ENCODE measurements at regions not wholly inside any gene's neighbourhood (a gene's known extent, or its start where the extent isn't known, plus 50 kb on each side); places are given as distances from the start of the nearest gene placed in this dataset.

GRCh38 chr12:77377622-77378021 lies 312.3 kb upstream of the E2F7 start:
- Histone ChIP-seq H3K27me3 (ENCODE audit: insufficient read depth) (no peaks in the 10 kb centered on the region), H3K27ac (ENCODE audit: low read depth in 2 of 2, low read length in 1 of 2) (no peak overlapping the region), H3K9ac (no peak overlapping the region), H3K9me3 (no peaks in the 10 kb centered on the region), H3K4me2 (no peak overlapping the region), H3F3A (replicated peaks; ENCODE audit: insufficient read depth) (no peaks in the 10 kb centered on the region), H3K36me3 (replicated peaks in 1 of 2; ENCODE audit: control insufficient read depth in 1 of 2, insufficient read depth in 2 of 2, low read length in 1 of 2) (no peaks in the 10 kb centered on the region), H4K20me1 (ENCODE audit: insufficient read depth) (no peaks in the 10 kb centered on the region), H3K4me3 (ENCODE audit: low read depth in 2 of 2, low read length in 1 of 2) (no peak overlapping the region), H3K9me2 (no peaks in the 10 kb centered on the region), H3K4me1 (ENCODE audit: control insufficient read depth in 1 of 2, insufficient read depth in 2 of 2, low read depth in 1 of 2, low read length in 1 of 2) (no peaks in the 10 kb centered on the region), H2AFZ (ENCODE audit: low read depth) (no peak overlapping the region), H3K79me2 (ENCODE audit: insufficient read depth) (peaks cover 4% of the 10 kb centered on the region; the same call in 1 of the 2 replicates)
- no peak for DNase-seq
- ChIA-PET CTCF (no interaction called here), POLR2A (no interaction called here)
- 68% methylated on average over 6 of the region's 6 CpGs for WGBS (ENCODE audit: low lambda C conversion rate)
- TF ChIP-seq RXRA (IDR thresholded peaks at IDR 0.05; ENCODE audit: borderline replicate concordance, low read depth) (no peak), FOXM1 (IDR thresholded peaks at IDR 0.05; ENCODE audit: low read depth) (no peak), YY1 (IDR thresholded peaks at IDR 0.05; ENCODE audit: low read depth) (no peak), CTCF (IDR thresholded peaks at IDR 0.05) (no peak), FOSL2 (IDR thresholded peaks at IDR 0.05; ENCODE audit: borderline replicate concordance, low read depth) (no peak), POLR2AphosphoS5 (IDR thresholded peaks at IDR 0.05; ENCODE audit: low read depth, low read length) (no peak), IRF3 (IDR thresholded peaks at IDR 0.05; ENCODE audit: low read depth, low read length) (no peak), CHD2 (IDR thresholded peaks at IDR 0.05; ENCODE audit: low read length, partially characterized antibody) (no peak), EP300 (IDR thresholded peaks at IDR 0.05; ENCODE audit: borderline replicate concordance in 1 of 2, low read depth in 1 of 2, low read length in 1 of 2) (no peak), PBX3 (IDR thresholded peaks at IDR 0.05) (no peak), JUND (IDR thresholded peaks at IDR 0.05) (no peak), TAF1 (IDR thresholded peaks at IDR 0.05; ENCODE audit: borderline replicate concordance, low read depth, low read length) (no peak), EZH2phosphoT487 (IDR thresholded peaks at IDR 0.05; ENCODE audit: borderline replicate concordance, low read depth) (no peak), TCF12 (IDR thresholded peaks at IDR 0.05) (no peak)
- TF ChIP-seq, protein P1, sequence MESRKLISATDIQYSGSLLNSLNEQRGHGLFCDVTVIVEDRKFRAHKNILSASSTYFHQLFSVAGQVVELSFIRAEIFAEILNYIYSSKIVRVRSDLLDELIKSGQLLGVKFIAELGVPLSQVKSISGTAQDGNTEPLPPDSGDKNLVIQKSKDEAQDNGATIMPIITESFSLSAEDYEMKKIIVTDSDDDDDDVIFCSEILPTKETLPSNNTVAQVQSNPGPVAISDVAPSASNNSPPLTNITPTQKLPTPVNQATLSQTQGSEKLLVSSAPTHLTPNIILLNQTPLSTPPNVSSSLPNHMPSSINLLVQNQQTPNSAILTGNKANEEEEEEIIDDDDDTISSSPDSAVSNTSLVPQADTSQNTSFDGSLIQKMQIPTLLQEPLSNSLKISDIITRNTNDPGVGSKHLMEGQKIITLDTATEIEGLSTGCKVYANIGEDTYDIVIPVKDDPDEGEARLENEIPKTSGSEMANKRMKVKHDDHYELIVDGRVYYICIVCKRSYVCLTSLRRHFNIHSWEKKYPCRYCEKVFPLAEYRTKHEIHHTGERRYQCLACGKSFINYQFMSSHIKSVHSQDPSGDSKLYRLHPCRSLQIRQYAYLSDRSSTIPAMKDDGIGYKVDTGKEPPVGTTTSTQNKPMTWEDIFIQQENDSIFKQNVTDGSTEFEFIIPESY (IDR thresholded peaks at IDR 0.05; ENCODE audit: borderline replicate concordance, low read depth): no peak
- TF ChIP-seq, protein P2, sequence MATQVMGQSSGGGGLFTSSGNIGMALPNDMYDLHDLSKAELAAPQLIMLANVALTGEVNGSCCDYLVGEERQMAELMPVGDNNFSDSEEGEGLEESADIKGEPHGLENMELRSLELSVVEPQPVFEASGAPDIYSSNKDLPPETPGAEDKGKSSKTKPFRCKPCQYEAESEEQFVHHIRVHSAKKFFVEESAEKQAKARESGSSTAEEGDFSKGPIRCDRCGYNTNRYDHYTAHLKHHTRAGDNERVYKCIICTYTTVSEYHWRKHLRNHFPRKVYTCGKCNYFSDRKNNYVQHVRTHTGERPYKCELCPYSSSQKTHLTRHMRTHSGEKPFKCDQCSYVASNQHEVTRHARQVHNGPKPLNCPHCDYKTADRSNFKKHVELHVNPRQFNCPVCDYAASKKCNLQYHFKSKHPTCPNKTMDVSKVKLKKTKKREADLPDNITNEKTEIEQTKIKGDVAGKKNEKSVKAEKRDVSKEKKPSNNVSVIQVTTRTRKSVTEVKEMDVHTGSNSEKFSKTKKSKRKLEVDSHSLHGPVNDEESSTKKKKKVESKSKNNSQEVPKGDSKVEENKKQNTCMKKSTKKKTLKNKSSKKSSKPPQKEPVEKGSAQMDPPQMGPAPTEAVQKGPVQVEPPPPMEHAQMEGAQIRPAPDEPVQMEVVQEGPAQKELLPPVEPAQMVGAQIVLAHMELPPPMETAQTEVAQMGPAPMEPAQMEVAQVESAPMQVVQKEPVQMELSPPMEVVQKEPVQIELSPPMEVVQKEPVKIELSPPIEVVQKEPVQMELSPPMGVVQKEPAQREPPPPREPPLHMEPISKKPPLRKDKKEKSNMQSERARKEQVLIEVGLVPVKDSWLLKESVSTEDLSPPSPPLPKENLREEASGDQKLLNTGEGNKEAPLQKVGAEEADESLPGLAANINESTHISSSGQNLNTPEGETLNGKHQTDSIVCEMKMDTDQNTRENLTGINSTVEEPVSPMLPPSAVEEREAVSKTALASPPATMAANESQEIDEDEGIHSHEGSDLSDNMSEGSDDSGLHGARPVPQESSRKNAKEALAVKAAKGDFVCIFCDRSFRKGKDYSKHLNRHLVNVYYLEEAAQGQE (IDR thresholded peaks at IDR 0.05; ENCODE audit: low read depth, low read length): no peak
